ENCODE measurements at regions not wholly inside any gene's neighbourhood (a gene's known extent, or its start where the extent isn't known, plus 50 kb on each side); places are given as distances from the start of the nearest gene placed in this dataset.

- TF ChIP-seq CTCF (IDR thresholded peaks at IDR 0.05; ENCODE audit: insufficient read depth, low read depth, low read length, missing control alignments): no peak
Measured at GRCh38 chr7:69498671-69499070, 99.6 kb upstream of the AUTS2 start.

GRCh38 chr7:69502358-69502757 lies 95.9 kb upstream of the AUTS2 start:
- no peak for TF ChIP-seq CTCF (IDR thresholded peaks at IDR 0.05; ENCODE audit: insufficient read depth, low read depth, low read length, missing control alignments)
- DNase-seq (ENCODE audit: low read depth): no peak
- H3K4me3 ChIP-seq (ENCODE audit: low read depth, low read length): no peak overlapping the region

More at GRCh38 chr7:69498671-69499070, 99.6 kb upstream of the AUTS2 start:
- H3K4me3 ChIP-seq (ENCODE audit: low read depth, low read length): no peak overlapping the region
- DNase-seq (ENCODE audit: low read depth): no peak

- no peak overlapping the region for H3K4me3 ChIP-seq (ENCODE audit: low read depth, low read length)
- TF ChIP-seq CTCF (IDR thresholded peaks at IDR 0.05; ENCODE audit: insufficient read depth, low read depth, low read length, missing control alignments): no peak
- DNase-seq (ENCODE audit: low read depth): no peak
Measured at GRCh38 chr7:69504733-69505420, 93.4 kb upstream of the AUTS2 start.

GRCh38 chr7:69508736-69509135 lies 89.5 kb upstream of the AUTS2 start:
- TF ChIP-seq CTCF (IDR thresholded peaks at IDR 0.05; ENCODE audit: insufficient read depth, low read depth, low read length, missing control alignments): no peak
- no peak overlapping the region for H3K4me3 ChIP-seq (ENCODE audit: low read depth, low read length)
- no peak for DNase-seq (ENCODE audit: low read depth)

- no peak for TF ChIP-seq CTCF (IDR thresholded peaks at IDR 0.05; ENCODE audit: insufficient read depth, low read depth, low read length, missing control alignments)
- DNase-seq (ENCODE audit: low read depth): no peak
Measured at GRCh38 chr7:69510114-69510513, 88.2 kb upstream of the AUTS2 start.

GRCh38 chr7:69515495-69516212 lies 82.6 kb upstream of the AUTS2 start:
- H3K4me3 ChIP-seq (ENCODE audit: low read depth, low read length): no peak overlapping the region
- DNase-seq (ENCODE audit: low read depth): no peak
- no peak for TF ChIP-seq CTCF (IDR thresholded peaks at IDR 0.05; ENCODE audit: insufficient read depth, low read depth, low read length, missing control alignments)

More at GRCh38 chr7:69510114-69510513, 88.2 kb upstream of the AUTS2 start:
- no peak overlapping the region for H3K4me3 ChIP-seq (ENCODE audit: low read depth, low read length)

All from GM12865 (cell line).